Testis (tissue), 2 donors: ENCODE measurements at regions not wholly inside any gene's neighbourhood (a gene's known extent, or its start where the extent isn't known, plus 50 kb on each side); places are given as distances from the start of the nearest gene placed in this dataset.

Source experiments
- DNase-seq: peaks from one replicate; pipeline ENCODE4 v3.0.0-alpha.2; 2019
- H3K27ac ChIP-seq, 2 donors: fragments of 200-600 bp; sonication (generic); one replicate each; pipeline ENCODE4 v1.5.1; 2019
- H3K27me3 ChIP-seq: fragments of 200-600 bp; sonication (generic); one replicate; pipeline ENCODE4 v1.5.1; 2019
- H3K36me3 ChIP-seq: fragments of 200-600 bp; sonication (generic); one replicate; pipeline ENCODE4 v1.5.1; 2017; ENCODE audit warnings: low read depth; ENCODE audit errors: missing control alignments
- H3K4me1 ChIP-seq: fragments of 200-600 bp; sonication (generic); one replicate; pipeline ENCODE4 v1.5.1; 2019
- H3K4me3 ChIP-seq, 2 donors: fragments of 200-600 bp; sonication (generic); one replicate each; pipeline ENCODE4 v1.5.1; 2017 to 2019
- H3K9me3 ChIP-seq: fragments of 200-600 bp; sonication (generic); one replicate; pipeline ENCODE4 v1.5.1; 2017
- POLR2A ChIP-seq: fragments of 450-650 bp; IDR thresholded peaks from one replicate; pipeline ENCODE4 v1.6.1; 2017; ENCODE audit warnings: antibody characterized with exemption, mild to moderate bottlenecking, moderate library complexity
- WGBS, 2 donors: methylation state at CpG; one replicate each; pipeline ENCODE4 v1.1.5; 2018; 5-methylcytosine and 5-hydroxymethylcytosine counted together
- intact Hi-C: fragments of 100-400 bp; cut with DNase I; formaldehyde crosslinking; loops from one replicate; pipeline ENCODE4 v1.15.1; 2023; ENCODE audit warnings: low total_unique reads
- TF ChIP-seq, protein P1 (sequence below), 3 experiments: fragments of 450-650 bp in 2 of 3; fragments of 200-600 bp in 1 of 3; sonication (generic) in 1 of 3; IDR thresholded peaks; one replicate each; pipeline ENCODE4 v1.5.1; 2016 to 2019; ENCODE audit warnings: antibody characterized with exemption in 3 of 3, mild to moderate bottlenecking in 2 of 3, moderate library complexity in 1 of 3

DNA sequence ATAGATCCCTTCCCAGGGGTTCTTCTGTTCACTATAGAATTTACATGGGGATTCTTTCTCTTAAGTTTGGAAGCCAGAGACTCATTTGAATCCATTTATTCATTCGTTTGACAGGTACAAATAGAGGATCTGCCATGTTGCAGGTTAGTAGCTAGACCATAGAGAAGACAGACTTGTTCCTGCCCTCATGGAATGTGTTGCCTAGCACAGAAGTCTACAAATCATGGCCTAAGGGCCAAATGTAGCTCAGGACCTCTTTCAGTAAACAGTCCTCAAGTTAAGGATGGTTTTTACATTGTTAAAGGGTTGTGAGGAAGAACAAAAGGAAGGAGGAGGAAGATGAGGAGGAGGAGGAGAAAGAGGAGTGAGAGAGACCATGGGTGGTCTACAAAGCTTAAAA is 114.7 kb upstream of the SLC44A1 start:
- Histone ChIP-seq H3K36me3 (no peaks in the 10 kb centered on the region), H3K9me3 (no peaks in the 10 kb centered on the region), H3K4me1 (no peaks in the 10 kb centered on the region), H3K4me3 (no peak overlapping the region), H3K27me3 (no peaks in the 10 kb centered on the region), H3K27ac (no peak overlapping the region)
- no peak for DNase-seq
- intact Hi-C loops, result no loop called here
- TF ChIP-seq, protein P1, sequence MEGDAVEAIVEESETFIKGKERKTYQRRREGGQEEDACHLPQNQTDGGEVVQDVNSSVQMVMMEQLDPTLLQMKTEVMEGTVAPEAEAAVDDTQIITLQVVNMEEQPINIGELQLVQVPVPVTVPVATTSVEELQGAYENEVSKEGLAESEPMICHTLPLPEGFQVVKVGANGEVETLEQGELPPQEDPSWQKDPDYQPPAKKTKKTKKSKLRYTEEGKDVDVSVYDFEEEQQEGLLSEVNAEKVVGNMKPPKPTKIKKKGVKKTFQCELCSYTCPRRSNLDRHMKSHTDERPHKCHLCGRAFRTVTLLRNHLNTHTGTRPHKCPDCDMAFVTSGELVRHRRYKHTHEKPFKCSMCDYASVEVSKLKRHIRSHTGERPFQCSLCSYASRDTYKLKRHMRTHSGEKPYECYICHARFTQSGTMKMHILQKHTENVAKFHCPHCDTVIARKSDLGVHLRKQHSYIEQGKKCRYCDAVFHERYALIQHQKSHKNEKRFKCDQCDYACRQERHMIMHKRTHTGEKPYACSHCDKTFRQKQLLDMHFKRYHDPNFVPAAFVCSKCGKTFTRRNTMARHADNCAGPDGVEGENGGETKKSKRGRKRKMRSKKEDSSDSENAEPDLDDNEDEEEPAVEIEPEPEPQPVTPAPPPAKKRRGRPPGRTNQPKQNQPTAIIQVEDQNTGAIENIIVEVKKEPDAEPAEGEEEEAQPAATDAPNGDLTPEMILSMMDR (IDR thresholded peaks at IDR 0.05), result no peak
- no peak for TF ChIP-seq POLR2A
- 94% methylated on average over 1 of the region's 1 CpG for WGBS, 2 donors

DNA sequence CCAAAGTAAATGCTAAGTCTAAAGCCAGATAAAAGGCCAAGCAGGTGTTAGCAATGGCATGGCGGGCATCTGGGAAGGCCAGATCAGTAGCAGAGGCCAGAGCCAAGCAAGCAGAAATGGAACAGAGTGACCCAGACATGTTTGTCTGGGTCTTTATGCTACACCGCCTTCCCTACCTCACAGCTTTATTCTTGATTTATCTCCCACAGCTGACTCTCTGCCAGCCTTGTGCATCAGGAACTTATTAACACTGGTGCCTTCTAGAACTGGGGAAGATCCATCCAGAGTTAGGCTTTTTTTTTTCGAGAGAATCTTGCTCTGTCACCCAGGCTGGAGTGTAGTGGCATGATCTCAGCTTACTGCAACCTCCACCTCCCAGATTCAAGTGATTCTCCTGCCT is 112.5 kb upstream of the SLC44A1 start:
- H3K27ac ChIP-seq, result no peak overlapping the region
- H3K36me3 ChIP-seq, result no peaks in the 10 kb centered on the region
- DNase-seq, result no peak
- H3K9me3 ChIP-seq, result no peaks in the 10 kb centered on the region
- H3K4me1 ChIP-seq, result no peaks in the 10 kb centered on the region
- no peak overlapping the region for H3K4me3 ChIP-seq
- 72 to 90% methylated on average over 3 of the region's 3 CpGs for WGBS, 2 donors
- H3K27me3 ChIP-seq, result no peaks in the 10 kb centered on the region
- no peak for TF ChIP-seq POLR2A
- TF ChIP-seq, protein P1 (IDR thresholded peaks at IDR 0.05), result no peak
- intact Hi-C loops, result no loop called here

DNA sequence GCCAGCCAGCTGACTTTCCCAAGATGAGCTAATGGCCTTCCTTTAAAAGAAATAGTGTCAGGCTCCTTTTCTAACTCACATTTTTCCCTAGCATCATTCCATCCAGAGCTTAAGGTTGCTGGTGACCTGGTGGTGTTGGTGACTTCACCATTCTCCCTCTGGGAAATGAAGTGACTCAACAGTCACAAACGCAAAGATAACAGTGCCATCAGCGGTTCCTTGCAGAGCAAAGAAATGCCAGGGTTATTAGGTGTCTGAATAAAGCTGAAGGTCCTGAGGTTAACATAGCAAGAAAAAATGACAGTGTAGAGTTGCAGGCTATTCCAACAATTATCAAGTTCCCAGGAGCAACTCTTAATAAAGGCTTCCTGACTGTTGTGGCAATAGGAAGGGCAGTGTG is 111.8 kb upstream of the SLC44A1 start:
- Histone ChIP-seq H3K4me3 (no peak overlapping the region), H3K9me3 (no peaks in the 10 kb centered on the region), H3K27ac (no peak overlapping the region), H3K4me1 (no peaks in the 10 kb centered on the region), H3K27me3 (no peaks in the 10 kb centered on the region), H3K36me3 (no peaks in the 10 kb centered on the region)
- no peak for DNase-seq
- 89% methylated on average over 2 of the region's 2 CpGs for WGBS, 2 donors
- intact Hi-C loops, result no loop called here
- TF ChIP-seq POLR2A, result no peak
- TF ChIP-seq, protein P1 (IDR thresholded peaks at IDR 0.05), result no peak

DNA sequence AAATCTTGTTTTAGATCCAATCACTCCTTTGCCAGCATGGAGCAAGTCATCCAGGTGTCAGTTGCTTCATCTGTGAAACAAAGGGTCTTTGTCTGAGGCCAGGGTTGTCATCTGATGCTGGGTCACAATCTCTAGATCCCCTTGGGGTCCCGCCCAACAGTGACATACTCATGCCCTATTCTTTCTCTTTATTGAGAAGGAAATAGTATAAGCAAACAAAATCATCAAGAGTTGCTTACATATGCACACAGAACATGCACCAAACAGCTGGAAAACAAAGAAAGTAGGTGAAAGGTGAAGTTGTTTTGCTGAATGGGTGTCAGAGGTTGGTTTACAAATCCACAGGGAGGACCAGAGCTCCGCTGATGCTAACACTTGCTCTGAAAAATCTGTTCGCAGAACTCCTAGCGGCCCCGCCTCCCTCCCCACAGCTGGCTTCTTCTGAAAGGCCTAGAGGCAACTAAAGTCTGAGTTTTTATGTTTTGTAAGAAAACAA is 106.1 kb upstream of the SLC44A1 start:
- no peaks in the 10 kb centered on the region for H3K9me3 ChIP-seq
- TF ChIP-seq, protein P1 (IDR thresholded peaks at IDR 0.05), result no peak
- TF ChIP-seq POLR2A, result no peak
- peaks cover 14% of the 10 kb centered on the region for H3K4me1 ChIP-seq
- H3K27ac ChIP-seq, result no peak overlapping the region
- H3K36me3 ChIP-seq, result no peaks in the 10 kb centered on the region
- DNase-seq, result peak; percentile 66
- H3K27me3 ChIP-seq, result no peaks in the 10 kb centered on the region
- WGBS, 2 donors, result 61 to 71% methylated on average over 5 of the region's 5 CpGs
- H3K4me3 ChIP-seq, result no peak overlapping the region
- intact Hi-C loops, result no loop called here

DNA sequence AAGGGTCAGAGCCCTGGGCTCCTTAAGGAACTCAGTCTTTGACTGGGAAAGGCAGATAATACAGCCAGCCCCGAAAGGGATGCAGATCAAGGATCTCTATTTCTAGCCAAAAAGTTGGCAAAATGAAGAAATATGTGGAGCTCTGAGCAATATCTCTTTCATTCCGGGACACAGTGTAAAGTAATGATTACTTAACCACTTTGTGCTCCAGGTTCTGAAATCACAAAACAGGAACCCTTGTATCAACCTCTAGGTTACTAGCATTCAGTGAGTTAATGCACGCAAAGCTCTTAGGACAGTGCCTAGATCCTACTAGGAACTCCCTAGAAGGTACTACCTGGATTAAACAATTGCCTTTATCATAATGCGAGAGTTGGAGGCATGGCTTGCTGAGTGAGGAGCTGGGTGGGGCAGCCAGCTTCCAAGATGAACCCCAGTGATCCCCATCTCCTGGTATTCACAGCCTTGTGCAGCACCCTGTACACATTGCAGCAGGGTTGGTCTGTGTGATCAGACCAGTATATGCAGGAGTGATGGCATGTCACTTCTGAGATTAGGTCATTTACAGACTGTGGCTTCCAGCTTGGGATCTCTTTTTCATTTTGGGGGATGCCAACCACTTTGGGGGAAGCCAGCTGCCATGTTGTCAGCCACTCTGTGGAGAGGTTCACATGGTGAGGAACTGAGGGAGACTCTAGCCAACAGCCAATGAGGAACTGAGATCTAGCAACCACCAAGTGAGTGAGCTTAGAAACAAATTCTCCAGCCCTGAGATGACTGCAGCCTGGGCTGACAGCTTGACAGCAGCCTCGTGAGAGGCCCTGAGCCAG is 103.1 kb upstream of the SLC44A1 start:
- H3K4me3 ChIP-seq, result no peak overlapping the region
- H3K27me3 ChIP-seq, result no peaks in the 10 kb centered on the region
- H3K9me3 ChIP-seq, result no peaks in the 10 kb centered on the region
- TF ChIP-seq, protein P1 (IDR thresholded peaks at IDR 0.05), result no peak
- no peak for TF ChIP-seq POLR2A
- no peak overlapping the region for H3K27ac ChIP-seq
- no peaks in the 10 kb centered on the region for H3K36me3 ChIP-seq
- peaks cover 15% of the 10 kb centered on the region for H3K4me1 ChIP-seq
- DNase-seq, result no peak
- 55 to 75% methylated on average over 5 of the region's 5 CpGs for WGBS, 2 donors
- intact Hi-C loops, result no loop called here
